GM21381 (cell line): ENCODE measurements at regions not wholly inside any gene's neighbourhood (a gene's known extent, or its start where the extent isn't known, plus 50 kb on each side); places are given as distances from the start of the nearest gene placed in this dataset.
"Not testable (repeated sequence)": the region's sequence is repeated elsewhere in the genome, so short reads cannot be mapped to it uniquely, and the experiment has no call there.

Source experiments
- ATAC-seq: cut with Tn5 transposase; IDR thresholded peaks from one replicate; pipeline ENCODE4 v1.9.1; 2021; ENCODE audit warnings: mild to moderate bottlenecking, moderate library complexity; ENCODE audit not compliant: unreplicated experiment

DNA sequence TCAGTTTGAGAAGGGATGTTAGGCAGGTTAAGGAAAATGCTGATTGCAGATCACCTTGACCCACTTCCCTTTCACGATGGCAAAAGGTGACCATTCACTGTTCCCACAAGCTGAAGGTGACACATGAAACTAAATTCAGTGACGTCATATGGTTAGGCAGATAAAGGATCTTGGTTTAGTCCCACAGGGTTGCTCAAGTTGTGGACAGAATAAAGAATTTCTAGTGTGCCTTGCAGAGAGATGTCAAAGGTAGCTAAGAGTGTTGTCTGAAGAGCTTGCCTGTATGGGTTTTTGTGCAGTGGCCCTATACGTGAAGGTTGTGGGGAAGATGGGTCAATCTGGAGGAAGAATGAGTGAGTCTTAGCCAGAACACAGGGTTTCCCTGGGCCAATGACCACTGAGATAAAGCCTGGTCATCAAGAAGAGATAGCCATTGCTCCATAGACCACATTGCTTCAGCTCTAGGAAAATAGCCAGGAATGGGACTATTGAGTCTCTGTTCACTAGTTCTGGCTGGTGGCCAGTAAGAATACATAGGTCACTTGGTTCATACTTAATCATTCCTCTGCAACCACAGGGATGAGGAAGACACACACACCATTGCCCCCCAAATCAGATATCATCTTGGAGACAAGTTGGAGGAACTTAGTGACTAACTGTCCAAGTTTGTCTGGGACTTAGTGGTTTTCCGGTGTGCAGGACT, 148.5 kb upstream of the ATXN1 start:
- ATAC-seq: no peak

- no peak for ATAC-seq
Measured at GRCh38 chr6:16907991-16908390, 146.7 kb upstream of the ATXN1 start.

DNA sequence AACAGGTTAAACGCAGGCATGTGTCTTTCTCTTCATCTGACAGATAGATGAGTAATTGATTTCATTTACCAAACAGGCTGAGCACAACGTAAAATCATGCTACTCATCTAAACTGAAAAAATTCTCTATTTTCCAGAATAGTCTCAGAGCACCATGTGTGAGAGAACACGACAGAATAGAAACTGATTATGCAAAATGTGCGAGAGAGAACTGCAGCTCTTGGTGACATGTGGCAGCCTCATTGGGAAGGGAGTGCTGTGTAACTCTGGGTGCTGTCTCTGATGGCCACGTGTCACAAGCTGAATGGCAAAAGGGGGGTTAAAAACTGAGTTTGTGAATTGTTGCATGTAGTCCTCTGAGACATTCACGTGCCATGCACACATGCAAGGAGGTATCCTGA, 143.7 kb upstream of the ATXN1 start:
- ATAC-seq: no peak

DNA sequence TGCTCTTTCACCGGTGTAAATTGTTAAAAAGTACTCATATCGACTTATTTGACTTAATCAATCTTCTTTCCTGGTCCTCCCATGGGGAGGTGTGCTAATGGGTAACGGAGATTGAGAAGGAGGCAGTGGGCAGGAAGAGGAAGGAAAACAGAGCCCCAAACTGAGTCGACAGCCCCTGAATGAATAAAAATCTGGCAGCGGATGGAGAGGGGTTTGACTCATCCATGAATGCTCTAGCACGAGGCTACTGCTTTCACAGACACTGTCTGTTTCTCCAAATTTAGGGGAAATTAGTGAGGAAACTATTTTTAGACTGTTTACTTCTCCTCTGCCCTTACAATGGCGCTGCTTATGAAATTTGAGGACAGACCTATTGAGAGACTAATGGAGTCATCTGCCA, 142.2 kb upstream of the ATXN1 start:
- ATAC-seq: no peak

DNA sequence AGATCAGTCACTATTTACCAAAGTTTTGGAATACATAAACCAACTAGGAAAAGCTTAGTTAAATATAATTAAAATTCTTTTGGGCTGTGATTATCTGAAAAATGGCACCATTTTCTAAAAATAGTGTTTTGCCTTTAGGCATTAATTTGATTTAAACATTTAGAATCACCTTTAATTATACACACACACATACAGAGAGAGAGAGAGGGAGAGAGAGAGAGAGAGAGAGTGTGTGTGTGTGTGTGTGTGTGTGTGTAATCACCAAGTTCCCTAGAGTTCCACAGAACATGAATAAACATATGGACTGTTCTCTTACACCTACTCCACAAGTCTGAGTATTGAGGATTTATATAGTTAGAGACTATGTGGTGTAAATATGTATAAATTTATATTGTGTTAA, 141.2 kb upstream of the ATXN1 start:
- no peak for ATAC-seq

GRCh38 chr6:16901782-16902181, 140.5 kb upstream of the ATXN1 start:
- no peak for ATAC-seq

GRCh38 chr6:16901306-16901705, 140.0 kb upstream of the ATXN1 start:
- ATAC-seq: no peak

- no peak for ATAC-seq
Measured at GRCh38 chr6:16898640-16899396, 137.6 kb upstream of the ATXN1 start.

DNA sequence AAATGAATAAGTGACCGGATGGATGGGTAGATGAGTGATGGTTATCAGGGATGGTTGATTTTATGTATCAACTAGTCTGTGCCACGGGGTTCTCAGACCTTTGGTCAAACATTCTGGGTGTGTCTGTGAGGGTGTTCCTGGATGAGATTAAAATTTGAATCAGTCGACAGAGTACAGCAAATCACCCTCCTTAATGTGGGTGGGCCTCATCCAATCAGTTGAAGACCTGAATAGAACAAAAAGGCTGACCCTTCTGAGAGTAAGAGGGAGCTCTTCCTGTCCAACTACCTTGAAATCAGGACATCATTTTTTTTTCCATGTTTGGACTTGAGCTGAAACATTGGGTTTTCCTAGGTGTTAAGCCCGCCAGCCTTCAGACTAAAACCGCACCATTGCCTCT, 136.4 kb upstream of the ATXN1 start:
- ATAC-seq: no peak

DNA sequence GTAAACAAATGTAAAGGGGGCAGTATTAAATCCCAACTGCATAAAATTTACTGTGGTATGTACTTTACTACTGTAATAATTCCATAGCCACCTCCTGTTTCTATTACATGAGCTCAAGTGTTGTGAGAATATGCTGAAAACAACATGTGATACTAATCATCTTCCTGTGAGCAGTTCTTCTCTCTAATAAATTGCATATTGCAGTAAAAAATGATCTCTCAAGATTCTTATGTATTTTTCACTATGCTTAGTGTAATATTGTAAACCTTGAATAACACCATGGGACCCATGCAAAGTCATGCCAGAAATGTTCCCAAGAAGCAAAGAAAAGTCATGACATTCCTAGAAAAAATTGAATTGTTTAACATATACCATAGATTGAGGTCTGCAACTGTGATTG, 133.0 kb upstream of the ATXN1 start:
- ATAC-seq: no peak

- not testable (repeated sequence) for ATAC-seq
Measured at GRCh38 chr6:16891110-16891509, 129.8 kb upstream of the ATXN1 start.

DNA sequence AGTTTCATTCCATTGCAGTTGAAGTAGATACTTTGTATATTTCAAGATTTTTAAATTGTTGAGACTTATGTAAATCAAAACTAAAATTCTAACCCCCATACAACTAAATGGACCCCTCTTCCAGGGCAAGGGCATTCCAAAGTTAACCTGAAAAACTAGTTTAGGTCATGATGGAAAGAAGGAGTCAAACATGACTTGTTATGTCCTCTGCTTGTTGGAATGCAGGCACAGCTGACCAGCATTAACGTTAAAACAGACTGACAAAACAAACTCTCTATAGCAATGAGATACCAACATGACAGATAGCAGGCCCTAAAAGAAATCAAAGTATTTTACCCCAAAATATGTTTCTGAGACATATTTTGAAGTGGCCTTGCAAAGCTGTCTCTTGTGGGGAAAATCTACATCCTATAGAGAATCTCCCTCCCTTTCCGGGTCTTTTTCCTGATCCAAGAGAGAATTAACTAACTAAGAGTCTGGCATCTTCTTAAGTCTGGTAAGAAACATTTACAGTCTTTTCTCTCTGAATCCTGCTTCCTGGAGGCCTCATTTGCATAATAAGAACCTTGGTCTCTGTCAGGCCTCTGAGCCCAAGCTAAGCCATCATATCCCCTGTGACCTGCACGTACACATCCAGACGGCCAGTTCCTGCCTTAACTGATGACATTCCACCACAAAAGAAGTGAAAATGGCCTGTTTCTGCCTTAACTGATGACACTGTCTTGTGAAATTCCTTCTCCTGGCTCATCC, 124.3 kb upstream of the ATXN1 start:
- no peak for ATAC-seq

GRCh38 chr6:16884526-16884925, 123.3 kb upstream of the ATXN1 start:
- no peak for ATAC-seq

- no peak for ATAC-seq
Measured at GRCh38 chr6:16883414-16883813, 122.2 kb upstream of the ATXN1 start.

- ATAC-seq: no peak
Measured at GRCh38 chr6:16882230-16882629, 121.0 kb upstream of the ATXN1 start.

- ATAC-seq: not testable (repeated sequence)
Measured at GRCh38 chr6:16876852-16877251, 115.6 kb upstream of the ATXN1 start.

GRCh38 chr6:16876201-16876600, 114.9 kb upstream of the ATXN1 start:
- no peak for ATAC-seq

GRCh38 chr6:16873698-16874097, 112.4 kb upstream of the ATXN1 start:
- ATAC-seq: no peak

GRCh38 chr6:16872543-16873235, 111.4 kb upstream of the ATXN1 start:
- no peak for ATAC-seq

DNA sequence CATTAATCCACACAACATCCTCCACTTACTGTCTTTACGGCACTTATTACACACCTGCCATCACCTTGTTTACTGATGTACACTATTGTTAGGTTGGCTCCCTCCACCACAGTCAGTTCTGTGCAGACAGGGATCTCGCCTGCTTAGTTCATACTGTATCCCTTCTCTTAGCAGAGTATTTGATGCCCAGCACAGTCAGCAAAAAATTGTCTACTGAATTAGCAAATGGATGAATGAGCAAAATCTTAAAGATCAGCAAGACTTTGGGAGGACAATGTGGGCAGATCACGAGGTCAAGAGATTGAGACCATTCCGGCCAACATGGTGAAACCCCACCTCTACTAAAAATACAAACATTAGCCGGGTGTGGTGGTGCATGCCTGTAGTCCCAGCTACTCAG, 109.8 kb upstream of the ATXN1 start:
- no peak for ATAC-seq

GRCh38 chr6:16868968-16869367, 107.7 kb upstream of the ATXN1 start:
- no peak for ATAC-seq
